RWPE2 (cell line): ENCODE measurements at regions not wholly inside any gene's neighbourhood (a gene's known extent, or its start where the extent isn't known, plus 50 kb on each side); places are given as distances from the start of the nearest gene placed in this dataset.

Experiments used
- ATAC-seq: fragments of 200-7000 bp; cut with Tn5 transposase; 3 replicates; pipeline ENCODE4 v1.9.1; 2021; ENCODE audit warnings: low read depth
- DNase-seq: peaks from one replicate; pipeline ENCODE4 v3.0.0-alpha.2; 2020; ENCODE audit warnings: low spot score
- H3K27ac ChIP-seq: fragments of 450-650 bp; 2 replicates; pipeline ENCODE4 v1.5.1; 2017; ENCODE audit warnings: mild to moderate bottlenecking; ENCODE audit not compliant: poor library complexity, severe bottlenecking
- H3K27me3 ChIP-seq: fragments of 250-450 bp; sonication (Bioruptor Pico); 2 replicates; pipeline ENCODE4 v1.5.1; 2021; ENCODE audit warnings: mild to moderate bottlenecking, moderate library complexity; ENCODE audit not compliant: insufficient read depth, poor library complexity, severe bottlenecking
- H3K36me3 ChIP-seq: fragments of 250-450 bp; sonication (Bioruptor Pico); 2 replicates; pipeline ENCODE4 v1.5.1; 2020; ENCODE audit warnings: low read depth, mild to moderate bottlenecking, moderate library complexity
- H3K4me1 ChIP-seq: fragments of 250-450 bp; sonication (Bioruptor Pico); 2 replicates; pipeline ENCODE4 v1.5.1; 2021; ENCODE audit warnings: mild to moderate bottlenecking, moderate library complexity; ENCODE audit not compliant: insufficient read depth, poor library complexity, severe bottlenecking
- H3K4me3 ChIP-seq: fragments of 250-450 bp; sonication (Bioruptor Pico); 2 replicates; pipeline ENCODE4 v1.5.1; 2021; ENCODE audit warnings: mild to moderate bottlenecking, moderate library complexity; ENCODE audit not compliant: severe bottlenecking
- H3K9me3 ChIP-seq: fragments of 250-450 bp; sonication (Bioruptor Pico); 2 replicates; pipeline ENCODE4 v1.5.1; 2021; ENCODE audit warnings: mild to moderate bottlenecking, moderate library complexity; ENCODE audit not compliant: severe bottlenecking
- TF ChIP-seq, protein P1 (sequence below): fragments of 450-650 bp; IDR thresholded peaks from one replicate; pipeline ENCODE4 v1.5.1; 2017; ENCODE audit warnings: mild to moderate bottlenecking, moderate library complexity; ENCODE audit not compliant: poor library complexity, severe bottlenecking

GRCh38 chr10:120394446-120394845 is 62.6 kb upstream of the PLPP4 start:
- no peak for ATAC-seq
- Histone ChIP-seq H3K27me3 (no peaks in the 10 kb centered on the region), H3K9me3 (no peaks in the 10 kb centered on the region), H3K36me3 (no peaks in the 10 kb centered on the region), H3K4me1 (peaks cover 7% of the 10 kb centered on the region), H3K4me3 (no peak overlapping the region), H3K27ac (no peak overlapping the region)
- TF ChIP-seq, protein P1, sequence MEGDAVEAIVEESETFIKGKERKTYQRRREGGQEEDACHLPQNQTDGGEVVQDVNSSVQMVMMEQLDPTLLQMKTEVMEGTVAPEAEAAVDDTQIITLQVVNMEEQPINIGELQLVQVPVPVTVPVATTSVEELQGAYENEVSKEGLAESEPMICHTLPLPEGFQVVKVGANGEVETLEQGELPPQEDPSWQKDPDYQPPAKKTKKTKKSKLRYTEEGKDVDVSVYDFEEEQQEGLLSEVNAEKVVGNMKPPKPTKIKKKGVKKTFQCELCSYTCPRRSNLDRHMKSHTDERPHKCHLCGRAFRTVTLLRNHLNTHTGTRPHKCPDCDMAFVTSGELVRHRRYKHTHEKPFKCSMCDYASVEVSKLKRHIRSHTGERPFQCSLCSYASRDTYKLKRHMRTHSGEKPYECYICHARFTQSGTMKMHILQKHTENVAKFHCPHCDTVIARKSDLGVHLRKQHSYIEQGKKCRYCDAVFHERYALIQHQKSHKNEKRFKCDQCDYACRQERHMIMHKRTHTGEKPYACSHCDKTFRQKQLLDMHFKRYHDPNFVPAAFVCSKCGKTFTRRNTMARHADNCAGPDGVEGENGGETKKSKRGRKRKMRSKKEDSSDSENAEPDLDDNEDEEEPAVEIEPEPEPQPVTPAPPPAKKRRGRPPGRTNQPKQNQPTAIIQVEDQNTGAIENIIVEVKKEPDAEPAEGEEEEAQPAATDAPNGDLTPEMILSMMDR, result no peak
- no peak for DNase-seq

- Histone ChIP-seq H3K4me1 (peaks cover 7% of the 10 kb centered on the region), H3K27me3 (no peaks in the 10 kb centered on the region), H3K27ac (no peak overlapping the region), H3K36me3 (no peaks in the 10 kb centered on the region), H3K9me3 (no peaks in the 10 kb centered on the region), H3K4me3 (no peak overlapping the region)
- ATAC-seq (no peak), DNase-seq (no peak)
- TF ChIP-seq, protein P1, result no peak
Observed at GRCh38 chr10:120396228-120396627, 60.8 kb upstream of the PLPP4 start.

- H3K9me3 ChIP-seq, result no peaks in the 10 kb centered on the region
- H3K27me3 ChIP-seq, result no peaks in the 10 kb centered on the region
- DNase-seq, result no peak
- TF ChIP-seq, protein P1, result no peak
- H3K36me3 ChIP-seq, result no peaks in the 10 kb centered on the region
- H3K4me1 ChIP-seq, result peaks cover 7% of the 10 kb centered on the region
- H3K4me3 ChIP-seq, result no peak overlapping the region
- no peak overlapping the region for H3K27ac ChIP-seq
- no peak for ATAC-seq
Observed at GRCh38 chr10:120398180-120398579, 58.8 kb upstream of the PLPP4 start.

DNA sequence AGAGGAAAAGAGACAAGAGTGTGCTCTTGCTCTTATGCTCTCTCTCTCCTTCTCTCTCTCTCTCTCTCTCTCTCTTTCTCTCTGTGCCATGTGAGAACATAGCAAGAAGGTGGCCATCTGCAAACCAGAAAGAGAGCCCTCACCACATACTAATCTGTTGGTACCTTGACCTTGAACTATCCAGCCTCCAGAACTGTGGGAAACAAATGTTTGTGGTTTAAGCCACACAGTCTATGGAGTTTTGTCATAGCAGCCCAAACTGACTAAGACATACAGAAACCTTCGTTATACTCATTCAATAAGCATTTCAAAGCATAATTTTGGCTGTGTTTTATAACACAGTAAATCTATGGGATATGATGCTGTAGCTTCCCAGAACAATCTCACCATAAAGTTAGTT is 56.4 kb upstream of the PLPP4 start:
- no peak overlapping the region for H3K4me3 ChIP-seq
- DNase-seq (no peak), ATAC-seq (no peak)
- H3K27ac ChIP-seq, result no peak overlapping the region
- TF ChIP-seq, protein P1, result no peak
- no peaks in the 10 kb centered on the region for H3K36me3 ChIP-seq
- no peaks in the 10 kb centered on the region for H3K27me3 ChIP-seq
- peaks cover 7% of the 10 kb centered on the region for H3K4me1 ChIP-seq
- H3K9me3 ChIP-seq, result no peaks in the 10 kb centered on the region

- H3K27me3 ChIP-seq, result no peaks in the 10 kb centered on the region
- no peaks in the 10 kb centered on the region for H3K4me1 ChIP-seq
- TF ChIP-seq, protein P1, result no peak
- ATAC-seq (no peak), DNase-seq (no peak)
- H3K9me3 ChIP-seq, result no peaks in the 10 kb centered on the region
- H3K36me3 ChIP-seq, result no peaks in the 10 kb centered on the region
- no peak overlapping the region for H3K4me3 ChIP-seq
- H3K27ac ChIP-seq, result no peak overlapping the region
Observed at GRCh38 chr10:120402147-120402766, 54.8 kb upstream of the PLPP4 start.
